ELR (cell line): ENCODE measurements at regions not wholly inside any gene's neighbourhood (a gene's known extent, or its start where the extent isn't known, plus 50 kb on each side); places are given as distances from the start of the nearest gene placed in this dataset.

Experiments used
- DNase-seq: peaks from one replicate; pipeline ENCODE4 v3.0.0-alpha.2; 2015; ENCODE audit warnings: low read depth

DNA sequence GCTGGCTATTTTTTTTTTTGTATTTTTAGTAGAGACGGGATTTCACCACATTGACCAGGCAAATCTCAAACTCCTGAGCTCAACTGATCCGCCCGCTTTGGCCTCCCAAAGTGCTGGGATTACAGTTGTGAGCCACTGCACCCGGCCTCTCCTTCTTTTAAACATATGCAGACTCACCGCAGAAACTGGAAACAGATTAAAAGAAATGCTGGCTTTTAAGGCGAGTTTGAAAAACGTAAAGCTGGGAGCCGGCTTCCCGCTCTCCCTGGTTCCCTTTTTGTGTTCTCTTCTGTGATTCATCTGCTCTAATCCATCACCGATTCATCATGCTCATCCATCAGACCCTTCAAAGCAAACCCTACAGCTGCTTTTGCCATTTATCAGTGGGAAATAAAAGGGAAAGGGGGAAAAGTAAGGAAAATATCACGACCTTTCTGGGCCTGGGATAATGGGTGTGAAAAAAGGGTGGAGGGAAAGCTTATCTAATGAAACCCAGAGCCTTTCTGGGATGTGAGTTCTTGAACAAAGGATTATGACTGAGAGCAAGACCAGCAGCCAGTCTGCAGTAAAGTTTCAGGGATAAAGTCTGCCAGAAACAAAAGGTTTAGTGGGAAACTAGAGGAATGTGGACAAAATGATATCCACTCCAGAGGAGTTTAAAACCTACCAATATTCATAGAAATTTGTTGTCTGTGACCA lies 92.3 kb upstream of the LRIG1 start:
- DNase-seq, result no peak

DNA sequence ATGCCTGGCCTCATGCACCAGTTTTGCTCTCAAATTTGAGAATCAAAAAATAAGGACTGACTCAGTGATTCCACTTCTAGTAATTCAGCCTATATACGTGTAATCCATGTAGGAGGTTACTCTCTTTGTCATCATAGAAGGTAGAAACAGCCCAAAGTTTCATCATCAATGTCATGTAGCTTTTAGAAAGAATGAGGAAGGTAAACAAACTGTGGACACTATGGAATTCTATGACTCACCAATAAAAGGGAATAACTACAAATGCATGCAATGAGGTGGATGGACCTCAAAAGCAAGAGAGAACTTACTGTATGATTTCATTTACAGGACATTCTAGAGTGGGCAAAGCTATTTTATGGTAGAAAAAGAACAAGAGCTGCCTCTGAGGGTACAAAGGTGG lies 93.2 kb upstream of the LRIG1 start:
- peak; percentile 91 for DNase-seq

DNA sequence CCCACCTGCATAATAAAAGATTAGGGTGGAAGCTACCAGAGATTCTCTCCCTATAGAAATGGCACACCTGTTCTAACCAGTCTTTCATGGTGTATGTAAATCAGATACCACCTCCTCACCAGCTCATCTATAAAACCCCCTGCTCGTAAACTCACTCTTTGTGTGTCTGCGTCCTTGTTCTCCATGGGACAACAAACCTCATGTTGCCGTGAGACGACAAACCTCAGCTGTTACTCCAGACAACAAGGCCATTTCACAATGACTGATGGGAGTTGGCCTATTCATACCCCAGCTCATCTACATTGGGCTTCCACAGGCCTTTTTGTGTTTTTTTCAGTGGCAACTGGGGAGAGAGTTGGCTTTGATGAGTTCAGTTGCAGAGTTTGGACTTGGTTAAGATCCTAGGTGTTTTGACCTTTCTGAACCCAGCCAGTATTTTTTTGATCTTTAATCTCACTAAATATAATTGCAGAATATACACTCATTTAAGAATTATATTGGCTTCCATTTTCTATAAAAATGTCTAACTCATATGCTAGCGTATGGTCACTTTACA lies 96.6 kb upstream of the LRIG1 start:
- no peak for DNase-seq

DNA sequence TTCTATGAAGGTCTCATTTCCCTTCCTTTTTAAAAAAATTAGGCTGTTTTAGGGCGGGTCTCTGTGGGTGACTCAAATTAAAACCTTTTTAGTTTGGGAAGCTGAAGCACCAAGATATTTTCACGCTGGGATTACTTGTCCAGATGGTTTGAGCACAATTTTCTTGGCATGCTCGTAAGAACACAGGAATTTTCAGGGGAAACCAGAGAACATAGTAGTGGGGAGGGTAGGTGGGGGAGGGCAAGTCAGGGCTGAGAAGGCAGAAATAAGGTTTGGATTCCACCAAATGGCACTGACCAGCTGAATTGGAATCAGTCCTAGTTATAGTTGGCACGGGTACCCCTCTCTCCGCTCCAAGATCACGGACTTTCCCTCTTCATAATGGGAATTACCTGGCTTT lies 97.3 kb upstream of the LRIG1 start:
- DNase-seq, result no peak

DNA sequence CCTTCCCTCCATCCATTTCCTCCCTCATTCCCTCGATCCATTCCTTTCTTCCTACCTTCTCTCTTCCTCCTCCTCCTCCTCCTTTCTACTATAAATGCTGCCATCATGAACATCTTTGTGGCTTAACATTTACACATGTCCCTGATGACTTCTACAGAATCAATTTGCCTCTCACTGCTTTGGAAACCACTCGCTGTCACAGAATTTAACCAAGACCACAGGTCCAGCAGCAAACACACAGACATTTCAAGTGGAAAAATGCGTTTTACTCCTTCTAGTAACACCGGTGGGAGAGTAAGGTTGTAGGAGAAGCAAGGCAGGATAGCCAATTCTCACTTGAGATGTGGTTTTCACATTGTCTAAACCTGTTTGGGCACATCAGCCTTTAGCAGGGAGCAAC lies 101.4 kb upstream of the LRIG1 start:
- DNase-seq, result no peak

DNA sequence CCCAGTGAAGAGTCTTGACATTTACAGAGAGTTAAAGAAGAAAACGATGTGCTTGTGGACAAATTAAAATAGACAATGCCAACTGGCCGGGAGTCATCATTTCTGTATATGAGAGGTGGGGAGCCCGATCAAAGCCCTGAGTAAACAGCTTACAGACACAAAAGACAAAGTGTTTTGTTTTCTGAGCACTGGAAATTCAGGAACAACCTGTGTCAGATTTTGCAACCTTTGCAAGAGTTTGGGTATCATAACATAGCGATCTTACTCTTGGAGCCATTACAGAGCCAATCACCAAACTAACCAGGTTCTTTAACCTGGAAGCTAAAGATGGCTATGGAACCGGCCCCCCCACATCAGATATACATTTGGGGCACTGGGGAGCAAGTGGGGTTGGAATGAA lies 101.9 kb upstream of the LRIG1 start:
- no peak for DNase-seq

DNA sequence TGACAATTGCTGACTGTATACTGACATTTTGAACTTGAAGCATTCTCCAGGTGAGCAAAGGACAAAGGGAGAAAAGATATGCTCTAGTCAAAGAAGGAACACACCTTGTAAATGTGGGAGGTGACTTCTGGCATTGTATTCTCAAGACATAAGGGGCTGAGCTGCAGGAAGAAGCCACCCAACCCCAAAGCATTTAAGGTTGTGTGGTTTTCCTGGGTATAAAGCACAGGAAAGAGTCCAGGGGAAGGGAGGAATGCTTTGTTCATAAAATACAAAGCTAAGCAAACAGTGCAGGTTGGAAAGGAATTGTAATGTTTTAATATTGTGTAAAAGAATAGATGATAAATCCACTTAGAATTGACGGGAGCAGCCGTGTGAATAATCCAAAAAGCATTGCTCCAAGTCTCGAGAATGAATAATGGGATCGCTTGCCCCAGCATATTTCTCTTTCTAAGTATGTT lies 102.4 kb upstream of the LRIG1 start:
- no peak for DNase-seq

DNA sequence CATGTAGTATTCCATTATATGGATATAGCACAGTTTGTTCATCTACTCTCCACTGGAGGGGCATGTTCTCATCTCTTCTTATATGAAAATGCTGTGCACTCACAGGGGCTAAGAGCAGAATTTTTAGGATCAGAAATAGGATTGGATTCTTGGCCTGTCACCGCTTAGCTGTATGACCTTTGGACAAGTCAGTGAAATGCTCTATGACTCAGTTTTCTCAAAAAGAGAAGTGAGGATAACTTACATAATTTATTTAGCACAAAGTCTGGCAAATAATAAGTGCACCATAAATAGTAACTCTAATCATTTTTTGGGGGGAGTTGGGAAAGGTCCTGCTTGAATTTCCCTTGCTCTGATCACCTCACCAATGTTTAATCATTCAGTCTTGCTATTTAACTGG lies 103.7 kb upstream of the LRIG1 start:
- no peak for DNase-seq

DNA sequence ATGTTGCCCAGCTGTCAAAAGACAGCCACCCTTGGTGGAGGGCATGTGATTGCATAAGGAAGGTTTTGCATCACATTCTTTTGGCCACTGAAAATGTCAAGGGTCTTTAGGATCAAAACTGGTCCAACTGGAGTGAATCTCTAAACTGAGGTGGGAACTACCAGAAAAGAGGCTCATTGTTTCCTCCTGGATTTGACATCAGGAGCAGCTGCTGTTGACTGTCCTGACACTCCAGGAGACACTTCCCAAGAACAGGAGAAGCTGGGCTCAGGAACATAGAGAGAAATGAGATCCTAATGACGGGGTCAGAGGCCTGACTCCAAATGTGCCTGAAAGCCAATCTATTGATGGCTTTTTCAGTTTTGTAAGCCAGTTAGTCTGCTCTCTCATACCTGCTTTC lies 105.3 kb upstream of the LRIG1 start:
- DNase-seq, result no peak

DNA sequence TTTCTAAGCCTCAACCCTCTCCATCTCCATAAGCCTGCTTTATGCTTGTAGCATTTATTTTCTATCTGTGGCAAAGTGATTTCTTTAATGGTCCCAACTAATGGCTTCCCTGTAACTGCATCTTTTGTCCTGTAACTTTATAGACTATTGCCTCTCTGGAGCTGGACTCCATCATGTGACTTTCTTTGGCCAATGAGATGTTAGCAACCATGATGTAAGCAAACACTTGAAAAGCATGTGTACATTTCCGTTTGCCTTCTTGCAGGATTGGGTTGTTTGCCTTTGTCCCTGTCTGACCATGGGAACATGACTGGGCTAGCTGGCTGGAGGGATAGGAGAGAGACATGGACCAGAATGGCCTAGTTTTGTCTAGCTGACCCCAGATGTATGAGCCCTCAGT lies 106.0 kb upstream of the LRIG1 start:
- no peak for DNase-seq

DNA sequence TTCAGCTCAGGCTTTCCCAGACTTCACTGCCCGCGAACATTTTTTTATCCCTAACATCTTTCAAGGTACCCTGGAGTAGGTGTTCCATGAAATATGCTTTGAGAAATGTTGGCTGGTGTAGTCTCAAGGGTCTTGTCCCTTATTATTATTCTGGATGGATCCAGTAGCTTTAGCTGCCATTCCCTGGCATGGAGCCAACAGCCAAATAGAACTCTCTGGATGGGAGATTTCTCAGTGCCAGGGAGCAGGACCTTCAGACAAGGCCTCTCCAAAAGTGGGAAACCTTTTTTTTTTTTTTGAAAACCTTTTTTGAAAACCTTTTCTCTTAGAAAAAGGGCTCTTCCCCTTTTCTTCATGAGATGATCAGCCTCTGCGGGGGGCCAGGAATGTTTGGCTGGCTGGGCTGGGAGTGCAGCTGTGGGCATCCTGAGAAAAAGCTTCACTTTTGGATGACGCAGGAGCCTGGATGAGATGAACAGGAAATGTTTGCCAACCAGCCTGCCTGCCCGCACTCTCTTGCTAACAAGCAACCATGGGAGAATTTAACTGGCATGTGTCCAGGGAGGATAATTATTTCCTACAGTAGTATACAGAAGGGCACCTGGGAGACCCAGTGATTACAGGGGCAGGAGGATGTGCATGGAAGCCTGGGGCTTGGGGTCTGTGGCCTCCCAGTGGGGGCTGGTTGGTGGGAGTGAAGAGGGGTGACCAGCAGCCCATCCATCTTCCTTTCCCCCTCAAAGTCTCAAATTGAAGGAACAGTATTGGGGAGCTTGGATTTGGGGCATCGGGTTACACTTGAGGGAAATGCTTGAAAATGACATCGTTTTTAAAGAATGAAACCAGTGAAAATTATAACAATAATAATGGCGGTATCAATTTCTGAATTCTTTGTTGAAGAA lies 109.1 kb upstream of the LRIG1 start:
- peak; percentile 10 for DNase-seq

DNA sequence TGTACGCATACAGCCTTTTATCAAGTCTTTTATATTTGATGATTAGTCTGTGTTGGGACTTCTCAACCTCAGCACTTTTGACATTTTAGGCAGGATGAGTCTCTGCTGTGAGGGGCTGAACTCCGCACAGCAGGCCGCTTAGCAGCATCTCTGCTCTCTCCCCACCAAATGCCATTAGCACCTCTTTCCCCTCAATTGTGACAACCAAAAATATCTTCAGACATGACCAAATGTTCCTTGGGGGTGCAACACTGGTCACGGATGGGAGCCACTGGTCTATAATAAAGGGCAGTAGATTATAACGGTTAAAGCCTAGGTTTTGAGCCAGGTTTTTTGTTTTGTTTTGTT lies 109.7 kb upstream of the LRIG1 start:
- DNase-seq, result no peak

DNA sequence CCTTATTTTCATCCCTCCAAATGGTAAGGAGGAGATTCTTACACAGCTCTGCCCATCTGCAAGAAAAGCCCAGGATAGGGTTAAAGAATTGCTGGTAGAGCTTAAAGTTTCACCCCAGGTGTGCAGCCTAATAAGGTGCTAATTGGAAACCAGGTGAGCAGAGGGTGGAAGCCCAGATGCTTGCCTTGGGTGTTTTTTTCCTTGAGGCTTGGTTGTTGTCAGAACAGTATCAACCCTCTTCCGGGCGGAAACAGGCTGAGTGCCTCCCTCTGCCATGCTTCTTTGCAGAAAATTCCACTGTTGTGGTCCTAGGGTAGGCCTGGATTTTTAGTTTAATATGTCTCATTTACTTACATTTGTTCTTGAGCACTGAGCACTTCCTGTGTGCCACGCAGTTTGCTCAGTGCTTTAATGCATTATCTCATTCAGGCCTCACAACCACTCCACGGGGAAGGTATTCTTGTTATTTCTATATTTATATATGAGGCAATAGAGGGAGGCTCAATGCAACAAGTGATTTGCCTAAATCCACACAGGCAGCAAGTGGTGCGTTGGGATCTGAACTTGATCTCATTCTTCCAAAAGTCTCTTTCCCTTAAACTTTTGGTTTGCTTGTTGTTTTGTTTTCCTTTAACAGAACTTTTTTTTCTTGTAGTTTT lies 115.0 kb upstream of the LRIG1 start:
- no peak for DNase-seq

DNA sequence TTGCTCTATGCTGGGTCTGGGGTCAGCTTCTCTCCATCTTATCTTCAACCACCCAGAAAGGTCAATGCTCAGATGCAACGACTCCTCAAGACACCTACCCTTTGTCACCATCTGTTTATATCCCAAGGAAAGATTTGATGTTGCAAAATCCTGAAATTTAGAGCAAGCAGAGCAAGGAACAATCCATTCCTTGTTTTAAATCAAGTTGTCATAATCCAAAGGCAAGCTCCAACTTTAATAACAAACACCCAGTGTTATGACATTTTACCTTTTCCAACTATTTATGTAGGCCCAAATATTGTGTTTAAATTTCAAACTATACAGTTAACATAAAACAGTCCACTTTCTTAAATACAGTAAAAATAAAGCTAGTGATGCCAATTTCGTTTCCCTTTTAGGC lies 116.5 kb upstream of the LRIG1 start:
- DNase-seq, result no peak

DNA sequence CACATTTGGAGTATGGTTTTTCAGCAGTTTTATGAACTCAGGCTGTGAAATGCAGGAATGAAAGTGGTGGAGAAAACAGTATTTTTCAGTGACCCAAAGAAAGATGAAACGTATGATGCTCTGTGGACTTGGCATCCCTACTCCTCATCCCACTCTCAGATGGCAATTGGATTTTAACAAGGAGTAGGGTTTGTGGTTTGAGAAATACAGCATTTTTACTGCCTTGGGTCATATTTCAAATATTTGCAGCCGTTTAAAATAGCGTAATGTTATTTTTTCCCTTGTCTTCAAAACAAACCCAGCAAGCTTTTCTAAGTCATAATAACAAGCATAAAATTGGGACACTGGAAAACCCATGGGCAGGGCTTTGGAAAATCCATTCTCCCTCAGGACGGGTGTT lies 117.2 kb upstream of the LRIG1 start:
- no peak for DNase-seq

DNA sequence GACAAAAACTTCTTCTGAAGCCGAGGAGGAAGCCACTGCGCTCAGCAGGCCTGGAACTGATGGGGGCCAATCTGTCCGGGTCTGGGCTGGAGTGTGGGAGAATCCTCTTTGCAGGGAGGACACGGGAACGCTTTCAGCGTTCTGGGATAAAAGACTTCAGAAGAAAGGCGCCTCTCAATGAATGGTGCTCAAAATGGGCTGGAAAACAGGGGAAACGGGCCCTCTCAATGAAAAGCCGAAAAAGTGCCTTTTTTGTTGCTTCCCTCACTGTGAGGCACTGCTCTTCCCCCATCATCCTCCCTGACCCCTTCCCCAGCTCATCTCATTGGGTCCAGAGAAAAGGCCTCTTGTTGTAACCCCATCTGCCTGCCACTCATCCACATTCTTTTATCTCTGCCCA lies 119.5 kb upstream of the LRIG1 start:
- no peak for DNase-seq

DNA sequence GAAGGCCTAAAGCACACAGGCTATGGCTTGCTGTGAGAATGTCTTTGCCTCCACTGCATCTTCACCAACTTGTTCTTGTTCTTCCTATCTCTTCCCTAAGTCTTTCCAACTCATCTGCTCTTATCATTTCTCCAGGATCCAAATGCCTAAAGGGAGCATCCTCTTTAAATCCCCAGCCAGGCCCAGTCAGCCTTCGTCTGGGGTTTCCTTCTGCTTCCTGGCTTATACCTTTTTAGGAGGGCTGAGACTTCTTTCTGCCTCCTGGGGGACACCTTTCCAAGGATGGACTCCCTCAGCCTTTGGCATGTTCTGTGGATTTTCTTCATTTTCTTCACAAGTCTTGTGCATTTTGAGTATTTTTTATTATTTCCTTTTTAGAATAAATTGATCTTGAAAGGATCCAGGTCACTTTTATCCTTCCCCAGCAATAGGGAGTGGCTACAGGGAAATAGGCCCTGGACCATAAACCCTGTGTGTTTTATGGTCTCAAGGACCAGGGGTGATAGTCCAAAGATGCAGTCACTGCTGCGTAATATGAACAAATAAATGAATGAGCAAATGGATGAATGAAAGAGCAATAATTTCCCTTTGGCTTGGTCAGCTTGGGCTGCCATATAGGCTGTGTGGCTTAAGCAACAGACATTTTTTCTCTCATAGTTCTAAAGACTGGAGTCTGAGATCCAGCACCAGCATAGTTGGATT lies 122.1 kb upstream of the LRIG1 start:
- DNase-seq, result no peak

DNA sequence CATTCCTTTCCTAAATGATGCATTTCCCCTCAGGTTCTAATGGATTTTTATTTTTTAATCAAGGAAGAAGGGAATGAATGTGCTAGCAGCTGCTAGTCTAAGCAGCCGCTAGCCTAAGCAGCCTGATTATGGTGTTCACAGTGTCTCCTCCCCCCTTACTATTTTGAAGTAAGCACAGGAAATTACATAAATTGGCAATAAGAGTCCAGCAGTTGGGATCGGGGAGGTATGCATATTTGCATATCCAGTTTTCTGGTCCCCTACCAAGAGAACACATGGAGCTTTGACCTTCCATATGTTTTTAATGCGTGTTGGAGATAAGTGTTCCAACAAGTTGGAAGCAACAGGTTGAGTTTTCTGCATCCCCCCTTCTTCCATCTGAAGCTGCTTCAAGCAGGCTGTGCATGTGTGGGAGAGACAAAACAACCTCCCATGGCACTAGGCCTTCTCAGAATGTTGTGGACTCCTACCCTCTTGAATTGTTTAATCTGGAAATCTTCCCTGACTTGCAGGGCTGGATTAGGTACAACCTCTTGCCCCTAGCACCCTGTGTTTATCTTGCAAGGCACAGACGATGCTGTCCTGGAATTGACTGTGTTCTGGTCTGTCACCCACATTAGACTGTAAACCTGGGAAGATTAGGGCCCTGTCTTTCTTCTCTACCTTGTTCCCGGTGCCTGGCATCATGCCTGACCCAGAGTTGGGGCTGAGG lies 124.8 kb upstream of the LRIG1 start:
- no peak for DNase-seq

DNA sequence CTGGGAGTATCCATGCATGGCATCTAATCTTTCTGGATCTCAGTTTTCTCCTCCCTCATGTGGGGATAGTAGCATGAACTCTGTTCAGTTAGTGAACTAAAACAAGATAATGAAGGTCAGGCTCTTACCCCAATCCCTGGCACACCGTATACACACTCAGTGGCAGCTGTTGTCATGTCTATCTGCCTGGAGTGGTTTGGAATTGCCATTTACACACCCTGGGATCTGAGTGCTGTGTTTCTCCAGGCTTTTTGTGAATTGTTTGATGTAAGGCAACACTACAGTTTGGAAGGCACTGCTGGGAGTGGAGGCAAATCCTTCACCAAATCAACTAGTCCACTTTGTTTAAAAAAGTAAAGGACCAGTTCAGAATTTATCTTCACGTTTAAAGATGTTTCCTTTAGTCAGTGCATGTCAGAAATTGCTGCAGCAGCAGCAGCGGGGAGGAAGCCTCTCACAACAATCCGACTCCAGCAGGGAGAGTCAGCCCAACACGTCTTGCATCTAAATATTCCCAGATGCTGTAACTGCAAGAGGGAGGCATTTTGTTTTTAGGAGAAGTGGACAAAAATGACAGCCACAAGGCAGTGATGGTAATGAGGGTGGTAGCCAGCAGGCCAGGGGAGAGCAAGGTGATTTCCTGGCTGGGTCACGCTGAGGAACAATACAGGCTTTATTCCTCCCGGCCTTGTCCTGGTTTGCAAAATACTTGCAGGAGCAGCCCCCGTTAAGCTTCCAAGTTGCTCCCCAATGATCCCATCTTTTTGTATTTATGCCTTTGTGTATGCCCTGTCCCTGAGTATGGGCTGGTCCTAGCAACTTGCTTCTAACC lies 128.5 kb upstream of the LRIG1 start:
- no peak for DNase-seq

DNA sequence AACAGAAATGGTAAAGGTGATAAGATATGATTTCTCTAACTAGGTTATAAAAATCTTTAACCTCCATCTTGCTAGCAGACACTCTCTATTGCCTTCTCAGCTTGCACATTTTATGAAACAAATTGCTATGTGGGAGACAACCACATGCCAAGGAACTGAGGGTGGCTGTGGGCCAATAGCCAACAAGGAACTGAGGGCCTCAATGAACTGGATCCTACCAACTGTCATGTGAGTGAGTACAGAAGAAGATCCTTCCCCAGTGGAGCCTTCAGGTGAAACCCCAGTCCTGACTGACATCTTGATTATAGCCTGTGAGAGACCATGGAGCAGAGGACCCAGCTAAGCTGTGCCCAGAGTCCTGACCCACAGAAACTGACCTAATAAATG lies 129.2 kb upstream of the LRIG1 start:
- no peak for DNase-seq
